PFSK-1 (cell line): ENCODE measurements at regions not wholly inside any gene's neighbourhood (a gene's known extent, or its start where the extent isn't known, plus 50 kb on each side); places are given as distances from the start of the nearest gene placed in this dataset.

Source experiments
- POLR2AphosphoS5 ChIP-seq: IDR thresholded peaks from 2 replicates; pipeline ENCODE4 v1.6.1; 2012; ENCODE audit warnings: low read depth, mild to moderate bottlenecking, control low read depth, low read length, moderate library complexity
- SIN3A ChIP-seq: IDR thresholded peaks from 2 replicates; pipeline ENCODE4 v1.6.1; 2012; ENCODE audit warnings: mild to moderate bottlenecking, low read length, moderate library complexity, borderline replicate concordance; ENCODE audit not compliant: insufficient read depth

DNA sequence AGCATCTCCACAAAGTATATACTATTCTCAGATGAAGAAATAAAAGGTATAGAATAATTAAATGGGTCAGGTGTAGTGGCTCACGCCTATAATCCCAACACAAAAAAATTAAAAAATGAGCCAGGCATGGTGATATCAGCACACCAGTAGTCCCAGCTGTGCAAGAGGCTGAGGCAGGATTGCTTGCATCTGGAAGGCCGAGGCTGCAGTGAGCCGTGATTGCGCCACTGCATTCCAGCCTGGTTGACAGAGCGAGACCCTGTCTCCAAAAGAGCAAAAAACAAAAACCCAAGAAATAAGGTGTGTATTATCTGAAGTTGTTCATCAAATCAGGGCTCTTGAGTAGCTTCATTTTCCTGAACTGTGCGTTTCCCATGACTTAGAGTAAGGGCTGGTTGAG lies 83.2 kb upstream of the MYO10 start:
- TF ChIP-seq SIN3A (no peak), POLR2AphosphoS5 (no peak)
